ENCODE measurements at regions not wholly inside any gene's neighbourhood (a gene's known extent, or its start where the extent isn't known, plus 50 kb on each side); places are given as distances from the start of the nearest gene placed in this dataset.

DNA sequence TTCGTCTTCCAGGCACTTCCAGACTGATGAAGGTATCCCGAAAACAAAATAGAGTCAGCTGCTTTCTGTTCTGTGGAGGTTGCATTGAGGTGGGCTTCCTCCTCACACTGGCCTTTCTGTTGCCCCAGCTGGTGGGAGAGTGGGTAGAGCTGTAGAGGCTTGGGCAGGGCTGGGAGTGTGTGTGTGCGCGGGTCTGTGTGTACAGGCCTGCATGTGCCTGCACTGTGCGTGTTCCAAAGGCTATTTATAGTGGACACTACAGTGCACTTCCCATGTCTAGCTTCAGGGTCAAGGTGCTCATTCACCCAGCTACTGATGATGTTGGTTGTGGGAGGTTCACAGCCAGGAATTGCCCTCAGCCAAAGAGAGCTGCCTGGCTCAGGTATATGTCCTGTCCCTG, 260.1 kb upstream of the HABP2 start:
- no peak for FAIRE-seq
- no peak overlapping the region for H2AFZ ChIP-seq (ENCODE audit: low read depth, low read length)
- H4K20me1 ChIP-seq (replicated peaks; ENCODE audit: control insufficient read depth, insufficient read depth, low read length), result no peaks in the 10 kb centered on the region
- ATAC-seq, result no peak
- no peak overlapping the region for H3K9ac ChIP-seq (ENCODE audit: insufficient read depth in 1 of 2, low read depth in 2 of 2, low read length in 2 of 2)
- no peak overlapping the region for H3K4me3 ChIP-seq
- WGBS (ENCODE audit: insufficient coverage, low coverage, missing lambda C conversion rate), result 0% methylated on average over 5 of the region's 5 CpGs
- BruUV-seq (replicated peaks), result no TSS peak
- no peak overlapping the region for H3K4me2 ChIP-seq (ENCODE audit: insufficient read depth, low read length)
- in situ Hi-C loops (cut with MboI) (no loop called here), intact Hi-C loops (cut with micrococcal nuclease) (no loop called here)
- POLR2A ChIA-PET, result no interaction called here
- H3K36me3 ChIP-seq (ENCODE audit: control insufficient read depth, insufficient read depth, low read length), result no peaks in the 10 kb centered on the region
- no peaks in the 10 kb centered on the region for H3K9me1 ChIP-seq (ENCODE audit: control insufficient read depth, insufficient read depth, low read length)
- peaks cover 0 to 13% of the 10 kb centered on the region in 2 experiments; a peak in 1 of 5 replicates for H3K27me3 ChIP-seq (ENCODE audit: control insufficient read depth in 2 of 2, insufficient read depth in 2 of 2, low read length in 2 of 2)
- H3K4me1 ChIP-seq (replicated peaks in 1 of 2; ENCODE audit: control insufficient read depth in 2 of 2, insufficient read depth in 2 of 2, low read length in 2 of 2), result no peaks in the 10 kb centered on the region
- DNase-seq (ENCODE audit: extremely low read depth in 1 of 4, low spot score in 3 of 4), result no peak
- CTCF ChIA-PET (ENCODE audit: low intra/inter-chr PET ratio), result no interaction called here
- TF ChIP-seq MYBL2 (IDR thresholded peaks at IDR 0.05; ENCODE audit: low read depth), result no peak
- no peak for TF ChIP-seq MYBL2 (CRISPR knock-in tag; IDR thresholded peaks at IDR 0.05; ENCODE audit: borderline replicate concordance)
- no peak for TF ChIP-seq ZNF324 (CRISPR knock-in tag; IDR thresholded peaks at IDR 0.05)
- TF ChIP-seq ZC3H4 (CRISPR knock-in tag; IDR thresholded peaks at IDR 0.05; ENCODE audit: borderline replicate concordance), result no peak
- no peak for TF ChIP-seq ZNF561 (CRISPR knock-in tag; conservative IDR thresholded peaks at IDR 0.05)
- no peak for TF ChIP-seq SMARCA5 (IDR thresholded peaks at IDR 0.05)
- TF ChIP-seq ZNF431 (CRISPR knock-in tag; IDR thresholded peaks at IDR 0.05), result no peak
- no peak for TF ChIP-seq PML (IDR thresholded peaks at IDR 0.05; ENCODE audit: low read length)
- no peak for TF ChIP-seq CXXC5 (CRISPR knock-in tag; IDR thresholded peaks at IDR 0.05)
- TF ChIP-seq FOXJ3 (CRISPR knock-in tag; IDR thresholded peaks at IDR 0.05), result no peak
- TF ChIP-seq BRF1 (IDR thresholded peaks at IDR 0.05; ENCODE audit: borderline replicate concordance, extremely low read depth, insufficient read length), result no peak
- TF ChIP-seq PPARD (CRISPR knock-in tag; IDR thresholded peaks at IDR 0.05), result no peak
- no peak for TF ChIP-seq SIN3B (IDR thresholded peaks at IDR 0.05; ENCODE audit: low read depth)
- no peak for TF ChIP-seq SIRT6 (IDR thresholded peaks at IDR 0.05; ENCODE audit: low read depth, low read length)
- H3K79me2 ChIP-seq (ENCODE audit: control insufficient read depth, insufficient read depth, low read length), result no peaks in the 10 kb centered on the region
- no peak overlapping the region for H3K27ac ChIP-seq (ENCODE audit: extremely low read depth, low read depth, low read length)
- H3K9me3 ChIP-seq (replicated peaks; ENCODE audit: control insufficient read depth, insufficient read depth, low read depth, low read length), result no peaks in the 10 kb centered on the region

Measured in K562 (cell line).